NCI-H226 (cell line): ENCODE measurements at regions not wholly inside any gene's neighbourhood (a gene's known extent, or its start where the extent isn't known, plus 50 kb on each side); places are given as distances from the start of the nearest gene placed in this dataset.

Experiments used
- DNase-seq: peaks from one replicate; pipeline ENCODE4 v3.0.0-alpha.2; 2015

GRCh38 chr14:101234244-101234937 lies 326.9 kb upstream of the DIO3 start:
- DNase-seq: no peak

- DNase-seq: no peak
These were observed 326.3 kb upstream of the DIO3 start for GRCh38 chr14:101234999-101235334.

GRCh38 chr14:101235335-101236103 lies 325.8 kb upstream of the DIO3 start:
- DNase-seq: peak; percentile 47

GRCh38 chr14:101236496-101237251 lies 324.6 kb upstream of the DIO3 start:
- DNase-seq: no peak

GRCh38 chr14:101237252-101237616 lies 324.1 kb upstream of the DIO3 start:
- DNase-seq: no peak

- no peak for DNase-seq
These were observed 322.2 kb upstream of the DIO3 start for GRCh38 chr14:101239065-101239464.

GRCh38 chr14:101241147-101241546 lies 320.1 kb upstream of the DIO3 start:
- DNase-seq: no peak

- DNase-seq: no peak
These were observed 319.5 kb upstream of the DIO3 start for GRCh38 chr14:101241807-101242278.

GRCh38 chr14:101242442-101243385 lies 318.6 kb upstream of the DIO3 start:
- DNase-seq: no peak

- no peak for DNase-seq
These were observed 317.5 kb upstream of the DIO3 start for GRCh38 chr14:101243587-101244338.

GRCh38 chr14:101246894-101247841 lies 314.1 kb upstream of the DIO3 start:
- DNase-seq: no peak

- no peak for DNase-seq
These were observed 313.2 kb upstream of the DIO3 start for GRCh38 chr14:101247842-101248725.

GRCh38 chr14:101248840-101249675 lies 312.2 kb upstream of the DIO3 start:
- no peak for DNase-seq

GRCh38 chr14:101249676-101250036 lies 311.6 kb upstream of the DIO3 start:
- DNase-seq: no peak

GRCh38 chr14:101250336-101250947 lies 310.9 kb upstream of the DIO3 start:
- no peak for DNase-seq

- DNase-seq: no peak
These were observed 310.1 kb upstream of the DIO3 start for GRCh38 chr14:101250948-101251811.

- DNase-seq: no peak
These were observed 309.4 kb upstream of the DIO3 start for GRCh38 chr14:101251812-101252442.
